Liver (tissue), 3 donors: ENCODE measurements at regions not wholly inside any gene's neighbourhood (a gene's known extent, or its start where the extent isn't known, plus 50 kb on each side); places are given as distances from the start of the nearest gene placed in this dataset.

Experiments
- ATF3 ChIP-seq: IDR thresholded peaks from 2 replicates; pipeline ENCODE4 v1.6.1; 2016; ENCODE audit warnings: antibody characterized with exemption
- CTCF ChIP-seq: fragments of 150-350 bp; IDR thresholded peaks from 2 replicates; pipeline ENCODE4 v1.5.1; 2017; ENCODE audit warnings: improper control_type of control experiment, low read depth, low read length; ENCODE audit not compliant: missing input control
- FOXA1 ChIP-seq: IDR thresholded peaks from 2 replicates; pipeline ENCODE4 v1.6.1; 2016; ENCODE audit warnings: antibody characterized with exemption
- GABPA ChIP-seq, 2 donors: IDR thresholded peaks in 1 of 2; conservative IDR thresholded peaks in 1 of 2; 2 replicates each; pipeline ENCODE4 v1.6.1; 2016; ENCODE audit warnings: antibody characterized with exemption in 2 of 2, mild to moderate bottlenecking in 1 of 2, moderate library complexity in 1 of 2
- HNF4A ChIP-seq, 2 donors: conservative IDR thresholded peaks; 2 replicates each; pipeline ENCODE4 v1.6.1; 2016; ENCODE audit warnings: antibody characterized with exemption in 2 of 2, mild to moderate bottlenecking in 2 of 2
- JUND ChIP-seq, 2 donors: IDR thresholded peaks; 2 replicates each; pipeline ENCODE4 v1.6.1; 2016; ENCODE audit warnings: antibody characterized with exemption in 2 of 2
- REST ChIP-seq: IDR thresholded peaks from 2 replicates; pipeline ENCODE4 v1.6.1; 2016; ENCODE audit warnings: antibody characterized with exemption, mild to moderate bottlenecking
- SP1 ChIP-seq: IDR thresholded peaks from 2 replicates; pipeline ENCODE4 v1.6.1; 2018; ENCODE audit warnings: antibody characterized with exemption, mild to moderate bottlenecking
- TAF1 ChIP-seq: conservative IDR thresholded peaks from 2 replicates; pipeline ENCODE4 v1.6.1; 2016; ENCODE audit warnings: antibody characterized with exemption, mild to moderate bottlenecking
- YY1 ChIP-seq: IDR thresholded peaks from 2 replicates; pipeline ENCODE4 v1.6.1; 2016; ENCODE audit warnings: antibody characterized with exemption, mild to moderate bottlenecking
- TF ChIP-seq, protein P1 (sequence below): IDR thresholded peaks from 2 replicates; pipeline ENCODE4 v1.6.1; 2016; ENCODE audit warnings: antibody characterized with exemption
- TF ChIP-seq, protein P2 (sequence below): IDR thresholded peaks from 2 replicates; pipeline ENCODE4 v1.6.1; 2016; ENCODE audit warnings: antibody characterized with exemption
- donor health status: healthy.
- donor health status: healthy.

- no peak for TF ChIP-seq FOXA1
- no peak for TF ChIP-seq CTCF
- TF ChIP-seq TAF1: no peak
- no peak for TF ChIP-seq REST
- TF ChIP-seq, protein P1, sequence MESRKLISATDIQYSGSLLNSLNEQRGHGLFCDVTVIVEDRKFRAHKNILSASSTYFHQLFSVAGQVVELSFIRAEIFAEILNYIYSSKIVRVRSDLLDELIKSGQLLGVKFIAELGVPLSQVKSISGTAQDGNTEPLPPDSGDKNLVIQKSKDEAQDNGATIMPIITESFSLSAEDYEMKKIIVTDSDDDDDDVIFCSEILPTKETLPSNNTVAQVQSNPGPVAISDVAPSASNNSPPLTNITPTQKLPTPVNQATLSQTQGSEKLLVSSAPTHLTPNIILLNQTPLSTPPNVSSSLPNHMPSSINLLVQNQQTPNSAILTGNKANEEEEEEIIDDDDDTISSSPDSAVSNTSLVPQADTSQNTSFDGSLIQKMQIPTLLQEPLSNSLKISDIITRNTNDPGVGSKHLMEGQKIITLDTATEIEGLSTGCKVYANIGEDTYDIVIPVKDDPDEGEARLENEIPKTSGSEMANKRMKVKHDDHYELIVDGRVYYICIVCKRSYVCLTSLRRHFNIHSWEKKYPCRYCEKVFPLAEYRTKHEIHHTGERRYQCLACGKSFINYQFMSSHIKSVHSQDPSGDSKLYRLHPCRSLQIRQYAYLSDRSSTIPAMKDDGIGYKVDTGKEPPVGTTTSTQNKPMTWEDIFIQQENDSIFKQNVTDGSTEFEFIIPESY: no peak
- TF ChIP-seq HNF4A (conservative IDR thresholded peaks at IDR 0.05): no peak
- TF ChIP-seq, protein P2, sequence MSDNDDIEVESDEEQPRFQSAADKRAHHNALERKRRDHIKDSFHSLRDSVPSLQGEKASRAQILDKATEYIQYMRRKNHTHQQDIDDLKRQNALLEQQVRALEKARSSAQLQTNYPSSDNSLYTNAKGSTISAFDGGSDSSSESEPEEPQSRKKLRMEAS: no peak
- no peak for TF ChIP-seq GABPA (IDR thresholded peaks at IDR 0.05 in 1 of 2, conservative IDR thresholded peaks at IDR 0.05 in 1 of 2)
- no peak for TF ChIP-seq ATF3
- TF ChIP-seq JUND (IDR thresholded peaks at IDR 0.05): no peak
- no peak for TF ChIP-seq YY1
- TF ChIP-seq SP1: no peak
Measured at GRCh38 chr2:147342329-147342728, 502.5 kb upstream of the ACVR2A start.
